ENCODE measurements at regions not wholly inside any gene's neighbourhood (a gene's known extent, or its start where the extent isn't known, plus 50 kb on each side); places are given as distances from the start of the nearest gene placed in this dataset.

DNA sequence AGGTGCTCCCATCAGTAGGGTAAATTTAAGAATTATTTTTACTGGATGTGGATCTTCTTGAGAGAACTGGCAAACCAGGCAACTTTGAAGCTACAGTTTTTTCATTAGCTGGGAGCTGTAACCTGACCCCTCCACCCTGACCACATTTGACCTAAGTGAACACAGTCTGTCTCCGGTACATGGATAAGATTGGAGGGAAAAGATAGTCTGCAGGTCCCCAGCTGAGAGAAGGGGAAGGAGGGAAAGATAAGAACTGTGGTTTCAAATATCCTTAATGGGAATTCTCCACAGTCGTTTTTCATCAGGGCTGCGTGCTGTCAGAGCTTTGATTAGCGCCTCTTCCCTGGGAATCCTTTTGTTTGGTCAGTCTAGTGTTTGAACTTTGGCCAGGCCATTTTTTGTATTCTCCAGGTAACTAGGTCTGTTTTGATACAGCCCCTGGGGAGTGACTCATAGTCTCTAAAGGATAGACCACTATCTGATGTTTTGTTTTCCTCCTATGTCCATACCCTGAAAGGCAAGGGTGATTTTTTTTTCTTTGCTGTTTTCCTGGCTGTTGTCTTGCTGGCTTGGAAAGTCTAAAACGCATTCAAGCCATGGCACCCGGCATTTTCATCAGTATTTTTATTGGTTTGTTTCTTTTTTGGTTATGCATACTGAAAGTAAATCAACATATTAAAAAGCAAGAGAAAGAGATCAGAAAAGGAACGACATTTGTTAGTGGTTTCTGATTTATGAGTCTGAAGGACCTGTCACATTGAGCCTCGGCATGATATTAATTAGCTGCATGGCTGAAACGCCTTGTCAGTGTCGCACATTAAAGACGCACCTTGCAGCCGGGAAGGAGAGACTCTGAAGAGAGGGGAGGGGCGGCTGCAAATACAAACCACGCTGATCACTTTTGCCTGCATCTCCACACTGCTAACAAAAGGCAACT, 183.4 kb upstream of the FN1 start (continued):
- TF ChIP-seq ZNF251 (CRISPR knock-in tag; IDR thresholded peaks at IDR 0.05) (0 out of 2 replicates have a peak, but pooled peaks have one; percentile 37), ZBTB21 (CRISPR knock-in tag; IDR thresholded peaks at IDR 0.05) (no peak; the same call in 1 of the 2 replicates), KDM4B (CRISPR knock-in tag; IDR thresholded peaks at IDR 0.05) (peak; percentile 54; the same call in 1 of the 2 replicates), ZNF556 (CRISPR knock-in tag; IDR thresholded peaks at IDR 0.05; ENCODE audit: borderline replicate concordance) (no peak), PHF21A (CRISPR knock-in tag; IDR thresholded peaks at IDR 0.05) (peak; percentile 97), DNMT3B (CRISPR knock-in tag; conservative IDR thresholded peaks at IDR 0.05) (0 out of 2 replicates have a peak, but pooled peaks have one; percentile 46), RELA (CRISPR knock-in tag; IDR thresholded peaks at IDR 0.05) (no peak), ZNF333 (CRISPR knock-in tag; IDR thresholded peaks at IDR 0.05; ENCODE audit: borderline replicate concordance) (no peak), YY1 (IDR thresholded peaks at IDR 0.05; ENCODE audit: insufficient read depth, insufficient replicate concordance, low read depth, low read length) (no peak), HNF4G (IDR thresholded peaks at IDR 0.05; ENCODE audit: borderline replicate concordance, low read depth, low read length) (peak; percentile 91; the same call in 1 of the 2 replicates), HNF4G (CRISPR knock-in tag; IDR thresholded peaks at IDR 0.05; ENCODE audit: borderline replicate concordance, low read depth) (peak; percentile 86; the same call in 1 of the 2 replicates), FOXC1 (CRISPR knock-in tag; IDR thresholded peaks at IDR 0.05; ENCODE audit: borderline replicate concordance) (no peak; the same call in 1 of the 2 replicates), REXO4 (CRISPR knock-in tag; IDR thresholded peaks at IDR 0.05; ENCODE audit: borderline replicate concordance) (no peak), SMARCC2 (IDR thresholded peaks at IDR 0.05) (no peak)
- TF ChIP-seq, protein P1, sequence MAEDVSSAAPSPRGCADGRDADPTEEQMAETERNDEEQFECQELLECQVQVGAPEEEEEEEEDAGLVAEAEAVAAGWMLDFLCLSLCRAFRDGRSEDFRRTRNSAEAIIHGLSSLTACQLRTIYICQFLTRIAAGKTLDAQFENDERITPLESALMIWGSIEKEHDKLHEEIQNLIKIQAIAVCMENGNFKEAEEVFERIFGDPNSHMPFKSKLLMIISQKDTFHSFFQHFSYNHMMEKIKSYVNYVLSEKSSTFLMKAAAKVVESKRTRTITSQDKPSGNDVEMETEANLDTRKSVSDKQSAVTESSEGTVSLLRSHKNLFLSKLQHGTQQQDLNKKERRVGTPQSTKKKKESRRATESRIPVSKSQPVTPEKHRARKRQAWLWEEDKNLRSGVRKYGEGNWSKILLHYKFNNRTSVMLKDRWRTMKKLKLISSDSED (CRISPR knock-in tag; IDR thresholded peaks at IDR 0.05), result no peak
- TF ChIP-seq, protein P2, sequence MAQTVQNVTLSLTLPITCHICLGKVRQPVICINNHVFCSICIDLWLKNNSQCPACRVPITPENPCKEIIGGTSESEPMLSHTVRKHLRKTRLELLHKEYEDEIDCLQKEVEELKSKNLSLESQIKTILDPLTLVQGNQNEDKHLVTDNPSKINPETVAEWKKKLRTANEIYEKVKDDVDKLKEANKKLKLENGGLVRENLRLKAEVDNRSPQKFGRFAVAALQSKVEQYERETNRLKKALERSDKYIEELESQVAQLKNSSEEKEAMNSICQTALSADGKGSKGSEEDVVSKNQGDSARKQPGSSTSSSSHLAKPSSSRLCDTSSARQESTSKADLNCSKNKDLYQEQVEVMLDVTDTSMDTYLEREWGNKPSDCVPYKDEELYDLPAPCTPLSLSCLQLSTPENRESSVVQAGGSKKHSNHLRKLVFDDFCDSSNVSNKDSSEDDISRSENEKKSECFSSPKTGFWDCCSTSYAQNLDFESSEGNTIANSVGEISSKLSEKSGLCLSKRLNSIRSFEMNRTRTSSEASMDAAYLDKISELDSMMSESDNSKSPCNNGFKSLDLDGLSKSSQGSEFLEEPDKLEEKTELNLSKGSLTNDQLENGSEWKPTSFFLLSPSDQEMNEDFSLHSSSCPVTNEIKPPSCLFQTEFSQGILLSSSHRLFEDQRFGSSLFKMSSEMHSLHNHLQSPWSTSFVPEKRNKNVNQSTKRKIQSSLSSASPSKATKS (CRISPR knock-in tag; IDR thresholded peaks at IDR 0.05), result peak; percentile 96; the same call in 1 of the 2 replicates
- TF ChIP-seq, protein P3, sequence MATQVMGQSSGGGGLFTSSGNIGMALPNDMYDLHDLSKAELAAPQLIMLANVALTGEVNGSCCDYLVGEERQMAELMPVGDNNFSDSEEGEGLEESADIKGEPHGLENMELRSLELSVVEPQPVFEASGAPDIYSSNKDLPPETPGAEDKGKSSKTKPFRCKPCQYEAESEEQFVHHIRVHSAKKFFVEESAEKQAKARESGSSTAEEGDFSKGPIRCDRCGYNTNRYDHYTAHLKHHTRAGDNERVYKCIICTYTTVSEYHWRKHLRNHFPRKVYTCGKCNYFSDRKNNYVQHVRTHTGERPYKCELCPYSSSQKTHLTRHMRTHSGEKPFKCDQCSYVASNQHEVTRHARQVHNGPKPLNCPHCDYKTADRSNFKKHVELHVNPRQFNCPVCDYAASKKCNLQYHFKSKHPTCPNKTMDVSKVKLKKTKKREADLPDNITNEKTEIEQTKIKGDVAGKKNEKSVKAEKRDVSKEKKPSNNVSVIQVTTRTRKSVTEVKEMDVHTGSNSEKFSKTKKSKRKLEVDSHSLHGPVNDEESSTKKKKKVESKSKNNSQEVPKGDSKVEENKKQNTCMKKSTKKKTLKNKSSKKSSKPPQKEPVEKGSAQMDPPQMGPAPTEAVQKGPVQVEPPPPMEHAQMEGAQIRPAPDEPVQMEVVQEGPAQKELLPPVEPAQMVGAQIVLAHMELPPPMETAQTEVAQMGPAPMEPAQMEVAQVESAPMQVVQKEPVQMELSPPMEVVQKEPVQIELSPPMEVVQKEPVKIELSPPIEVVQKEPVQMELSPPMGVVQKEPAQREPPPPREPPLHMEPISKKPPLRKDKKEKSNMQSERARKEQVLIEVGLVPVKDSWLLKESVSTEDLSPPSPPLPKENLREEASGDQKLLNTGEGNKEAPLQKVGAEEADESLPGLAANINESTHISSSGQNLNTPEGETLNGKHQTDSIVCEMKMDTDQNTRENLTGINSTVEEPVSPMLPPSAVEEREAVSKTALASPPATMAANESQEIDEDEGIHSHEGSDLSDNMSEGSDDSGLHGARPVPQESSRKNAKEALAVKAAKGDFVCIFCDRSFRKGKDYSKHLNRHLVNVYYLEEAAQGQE (IDR thresholded peaks at IDR 0.05; ENCODE audit: borderline replicate concordance in 1 of 2, low read depth in 1 of 2, low read length in 2 of 2), result peak in 1 of 2 experiments; percentile 82; a peak in 2 of 4 replicates
- TF ChIP-seq, protein P4, sequence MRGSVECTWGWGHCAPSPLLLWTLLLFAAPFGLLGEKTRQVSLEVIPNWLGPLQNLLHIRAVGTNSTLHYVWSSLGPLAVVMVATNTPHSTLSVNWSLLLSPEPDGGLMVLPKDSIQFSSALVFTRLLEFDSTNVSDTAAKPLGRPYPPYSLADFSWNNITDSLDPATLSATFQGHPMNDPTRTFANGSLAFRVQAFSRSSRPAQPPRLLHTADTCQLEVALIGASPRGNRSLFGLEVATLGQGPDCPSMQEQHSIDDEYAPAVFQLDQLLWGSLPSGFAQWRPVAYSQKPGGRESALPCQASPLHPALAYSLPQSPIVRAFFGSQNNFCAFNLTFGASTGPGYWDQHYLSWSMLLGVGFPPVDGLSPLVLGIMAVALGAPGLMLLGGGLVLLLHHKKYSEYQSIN (CRISPR knock-in tag; IDR thresholded peaks at IDR 0.05; ENCODE audit: borderline replicate concordance), result no peak
- TF ChIP-seq, protein P5, sequence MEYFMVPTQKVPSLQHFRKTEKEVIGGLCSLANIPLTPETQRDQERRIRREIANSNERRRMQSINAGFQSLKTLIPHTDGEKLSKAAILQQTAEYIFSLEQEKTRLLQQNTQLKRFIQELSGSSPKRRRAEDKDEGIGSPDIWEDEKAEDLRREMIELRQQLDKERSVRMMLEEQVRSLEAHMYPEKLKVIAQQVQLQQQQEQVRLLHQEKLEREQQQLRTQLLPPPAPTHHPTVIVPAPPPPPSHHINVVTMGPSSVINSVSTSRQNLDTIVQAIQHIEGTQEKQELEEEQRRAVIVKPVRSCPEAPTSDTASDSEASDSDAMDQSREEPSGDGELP (IDR thresholded peaks at IDR 0.05; ENCODE audit: borderline replicate concordance, low read depth), result peak; percentile 96

Data from HepG2 (cell line).